ENCODE measurements at regions not wholly inside any gene's neighbourhood (a gene's known extent, or its start where the extent isn't known, plus 50 kb on each side); places are given as distances from the start of the nearest gene placed in this dataset.

GRCh38 chr4:188639479-188640100, 500.3 kb downstream of the TRIML1 start:
- H3K4me2 ChIP-seq (ENCODE audit: low read depth, low read length) = no peak overlapping the region
- no peaks in the 10 kb centered on the region for H3K27me3 ChIP-seq (ENCODE audit: control insufficient read depth, insufficient read depth, low read length)
- no TSS peak for BruUV-seq (replicated peaks)
- no peak overlapping the region for H2AFZ ChIP-seq (replicated peaks; ENCODE audit: low read length, poor library complexity)
- no peak overlapping the region for H2BK5ac ChIP-seq (ENCODE audit: low read depth, low read length, poor library complexity, severe bottlenecking)
- no peak overlapping the region for H2BK15ac ChIP-seq (ENCODE audit: low read depth, low read length)
- ChIA-PET CTCF (no interaction called here), POLR2A (ENCODE audit: unreplicated experiment) (no interaction called here)
- no peak overlapping the region for H3K4ac ChIP-seq (ENCODE audit: low read depth, low read length)
- no peak overlapping the region for H2BK20ac ChIP-seq (ENCODE audit: low read depth, low read length)
- intact Hi-C loops (cut with micrococcal nuclease) = no loop called here
- no peaks in the 10 kb centered on the region for H3K36me3 ChIP-seq (ENCODE audit: control insufficient read depth, insufficient read depth, low read length)
- no peaks in the 10 kb centered on the region for H3K79me1 ChIP-seq (ENCODE audit: low read depth in 1 of 2, low read length in 2 of 2)
- H3K14ac ChIP-seq (replicated peaks; ENCODE audit: low read depth, low read length) = no peak overlapping the region
- H4K5ac ChIP-seq (ENCODE audit: low read depth, low read length) = no peak overlapping the region
- ATAC-seq (ENCODE audit: low read depth) (no peak), DNase-seq (no peak)
- H3K23ac ChIP-seq (ENCODE audit: low read depth, low read length) = no peak overlapping the region
- no peak overlapping the region for H2AK5ac ChIP-seq (ENCODE audit: low read depth, low read length)
- H4K8ac ChIP-seq (ENCODE audit: low read depth in 2 of 2, low read length in 2 of 2) = no peak overlapping the region
- H3K4me1 ChIP-seq (ENCODE audit: control insufficient read depth, insufficient read depth, low read length) = no peaks in the 10 kb centered on the region
- TF ChIP-seq CEBPB (IDR thresholded peaks at IDR 0.05; ENCODE audit: low read depth, low read length) (peak; percentile 38; the same call in 1 of the 2 replicates), BHLHE40 (IDR thresholded peaks at IDR 0.05; ENCODE audit: low read depth, low read length) (no peak)
- no peak overlapping the region for H3K18ac ChIP-seq (ENCODE audit: low read depth, low read length)
- no peak overlapping the region for H2BK120ac ChIP-seq (ENCODE audit: low read depth, low read length)
- WGBS, 2 experiments (ENCODE audit: extremely low coverage in 2 of 2, insufficient read length in 1 of 2) = 100% methylated on average over 1 of the region's 4 CpGs; no CpG with 5 or more reads in 1 of the 2 experiments
- H3K9me3 ChIP-seq (ENCODE audit: control insufficient read depth, insufficient read depth, low read length) = no peaks in the 10 kb centered on the region
- H2AK9ac ChIP-seq (replicated peaks; ENCODE audit: low read depth, low read length, poor library complexity) = no peak overlapping the region
- no peak overlapping the region for H3K9ac ChIP-seq (ENCODE audit: low read depth, low read length)
- H3K9me1 ChIP-seq (ENCODE audit: insufficient read depth, low read length) = no peaks in the 10 kb centered on the region
- no peak overlapping the region for H3K27ac ChIP-seq (ENCODE audit: insufficient read depth, low read length)
- H4K91ac ChIP-seq (ENCODE audit: insufficient read depth, low read depth, low read length) = no peak overlapping the region
- H3K4me3 ChIP-seq (ENCODE audit: insufficient read depth, low read depth, low read length) = no peak overlapping the region
- H3K56ac ChIP-seq (ENCODE audit: extremely low read depth, insufficient read depth, low read length) = no peak overlapping the region
- H4K20me1 ChIP-seq (ENCODE audit: insufficient read depth, low read length) = no peaks in the 10 kb centered on the region
- dilution Hi-C loops (cut with HindIII; ENCODE audit: low sequenced_read_pairs, unreplicated experiment) = no loop called here
- in situ Hi-C loops (cut with MboI; ENCODE audit: low sequenced_read_pairs) = no loop called here

All from IMR-90 (cell line).